HepG2 (cell line): ENCODE measurements at regions not wholly inside any gene's neighbourhood (a gene's known extent, or its start where the extent isn't known, plus 50 kb on each side); places are given as distances from the start of the nearest gene placed in this dataset.

Experiments used
- KLF11 ChIP-seq: IDR thresholded peaks from 2 replicates; pipeline ENCODE4 v1.6.1; 2016; ENCODE audit warnings: missing compliant biosample characterization
- TF ChIP-seq, protein P1 (sequence below): sonication (generic); formaldehyde crosslinking; IDR thresholded peaks from 2 replicates; pipeline ENCODE4 v1.5.0; 2020; ENCODE audit warnings: mild to moderate bottlenecking, missing genetic modification reagents, moderate library complexity

DNA sequence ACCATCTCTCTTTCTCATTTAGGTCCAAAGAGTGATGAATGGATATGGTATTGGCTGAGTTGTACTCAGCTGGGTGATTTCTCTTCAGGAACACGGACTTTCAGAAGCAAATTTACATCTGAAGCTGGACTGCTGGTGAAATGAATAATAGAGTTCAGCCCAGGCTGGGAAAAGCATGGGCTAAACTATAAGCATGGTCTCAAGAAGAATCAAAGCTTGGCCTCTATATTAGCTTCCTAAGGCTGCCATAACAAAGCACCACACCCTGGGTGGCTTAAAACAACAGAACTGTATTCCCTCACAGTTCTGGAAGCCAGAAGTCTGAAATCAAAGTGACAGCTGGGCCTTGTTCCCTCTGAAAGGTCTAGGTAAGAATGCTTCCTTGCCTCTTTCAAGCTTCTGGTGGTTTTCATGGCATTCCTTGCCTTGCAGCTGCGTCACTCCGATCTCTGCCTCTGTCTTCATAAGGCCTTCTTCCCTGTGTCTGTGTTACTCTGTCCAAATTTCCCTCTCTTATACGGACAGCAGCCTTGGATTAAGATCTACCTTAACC lies 89.8 kb upstream of the CES5A start:
- TF ChIP-seq, protein P1, sequence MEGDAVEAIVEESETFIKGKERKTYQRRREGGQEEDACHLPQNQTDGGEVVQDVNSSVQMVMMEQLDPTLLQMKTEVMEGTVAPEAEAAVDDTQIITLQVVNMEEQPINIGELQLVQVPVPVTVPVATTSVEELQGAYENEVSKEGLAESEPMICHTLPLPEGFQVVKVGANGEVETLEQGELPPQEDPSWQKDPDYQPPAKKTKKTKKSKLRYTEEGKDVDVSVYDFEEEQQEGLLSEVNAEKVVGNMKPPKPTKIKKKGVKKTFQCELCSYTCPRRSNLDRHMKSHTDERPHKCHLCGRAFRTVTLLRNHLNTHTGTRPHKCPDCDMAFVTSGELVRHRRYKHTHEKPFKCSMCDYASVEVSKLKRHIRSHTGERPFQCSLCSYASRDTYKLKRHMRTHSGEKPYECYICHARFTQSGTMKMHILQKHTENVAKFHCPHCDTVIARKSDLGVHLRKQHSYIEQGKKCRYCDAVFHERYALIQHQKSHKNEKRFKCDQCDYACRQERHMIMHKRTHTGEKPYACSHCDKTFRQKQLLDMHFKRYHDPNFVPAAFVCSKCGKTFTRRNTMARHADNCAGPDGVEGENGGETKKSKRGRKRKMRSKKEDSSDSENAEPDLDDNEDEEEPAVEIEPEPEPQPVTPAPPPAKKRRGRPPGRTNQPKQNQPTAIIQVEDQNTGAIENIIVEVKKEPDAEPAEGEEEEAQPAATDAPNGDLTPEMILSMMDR, result no peak
- no peak for TF ChIP-seq KLF11 (CRISPR knock-in tag)
